ENCODE measurements at regions not wholly inside any gene's neighbourhood (a gene's known extent, or its start where the extent isn't known, plus 50 kb on each side); places are given as distances from the start of the nearest gene placed in this dataset.
"Not testable (repeated sequence)": the region's sequence is repeated elsewhere in the genome, so short reads cannot be mapped to it uniquely, and the experiment has no call there.

- intact Hi-C loops (cut with micrococcal nuclease) = no loop called here
- Mint-ChIP-seq H3K4me1 (ENCODE audit: low read depth) (no peaks in the 10 kb centered on the region), H3K4me3 (no peak overlapping the region), H3K27ac (no peak overlapping the region), H3K36me3 (ENCODE audit: low read depth) (no peaks in the 10 kb centered on the region), H3K9me3 (no peaks in the 10 kb centered on the region), H3K27me3 (peaks cover 2% of the 10 kb centered on the region)
- POLR2A ChIA-PET = no interaction called here
- CTCF ChIA-PET = no interaction called here
- ATAC-seq (no peak), DNase-seq (no peak)
- TF ChIP-seq CTCF (IDR thresholded peaks at IDR 0.05) = no peak
Measured at GRCh38 chr4:86508436-86508835, 85.7 kb upstream of the PTPN13 start.

- Mint-ChIP-seq H3K27ac (no peak overlapping the region), H3K27me3 (no peaks in the 10 kb centered on the region), H3K36me3 (ENCODE audit: low read depth) (no peaks in the 10 kb centered on the region), H3K9me3 (no peaks in the 10 kb centered on the region), H3K4me3 (no peak overlapping the region), H3K4me1 (ENCODE audit: low read depth) (no peaks in the 10 kb centered on the region)
- intact Hi-C loops (cut with micrococcal nuclease) = no loop called here
- ChIA-PET CTCF (interaction anchor here (1.4 kb wide), 1 partner anchor 16 kb away, joined by 4 read pairs; no protein-coding TSS in a partner anchor), POLR2A (interaction anchor here (0.6 kb wide), 1 partner anchor 395 kb away, joined by 3 read pairs; no protein-coding TSS in a partner anchor)
- no peak for ATAC-seq
- DNase-seq = no peak
- TF ChIP-seq CTCF (IDR thresholded peaks at IDR 0.05) = no peak
Measured at GRCh38 chr4:86511590-86511989, 82.5 kb upstream of the PTPN13 start.

- ChIA-PET CTCF (interaction anchor here (1.6 kb wide), 1 partner anchor 14 kb away, joined by 9 read pairs; no protein-coding TSS in a partner anchor), POLR2A (interaction anchor here (0.6 kb wide), 1 partner anchor 87 kb away, joined by 3 read pairs; no protein-coding TSS in a partner anchor)
- Mint-ChIP-seq H3K27me3 (no peaks in the 10 kb centered on the region), H3K36me3 (ENCODE audit: low read depth) (no peaks in the 10 kb centered on the region), H3K4me1 (ENCODE audit: low read depth) (no peaks in the 10 kb centered on the region), H3K4me3 (no peak overlapping the region), H3K9me3 (no peaks in the 10 kb centered on the region), H3K27ac (no peak overlapping the region)
- ATAC-seq = no peak
- no peak for TF ChIP-seq CTCF (IDR thresholded peaks at IDR 0.05)
- intact Hi-C loops (cut with micrococcal nuclease) = no loop called here
- DNase-seq = no peak
Measured at GRCh38 chr4:86512631-86513030, 81.5 kb upstream of the PTPN13 start.

- H3K27ac Mint-ChIP-seq; ATAC-seq; H3K9me3 Mint-ChIP-seq; H3K36me3 Mint-ChIP-seq (ENCODE audit: low read depth); H3K4me1 Mint-ChIP-seq (ENCODE audit: low read depth); POLR2A ChIA-PET; CTCF ChIA-PET; DNase-seq; H3K27me3 Mint-ChIP-seq; H3K4me3 Mint-ChIP-seq; intact Hi-C loops (cut with micrococcal nuclease): not testable (repeated sequence)
Measured at GRCh38 chr4:86515963-86516362, 78.2 kb upstream of the PTPN13 start.

- Mint-ChIP-seq H3K27me3 (peaks cover 4% of the 10 kb centered on the region), H3K36me3 (ENCODE audit: low read depth) (no peaks in the 10 kb centered on the region), H3K4me3 (no peak overlapping the region), H3K4me1 (ENCODE audit: low read depth) (no peaks in the 10 kb centered on the region), H3K27ac (no peak overlapping the region), H3K9me3 (peaks cover 4% of the 10 kb centered on the region)
- ChIA-PET CTCF (interaction anchor here (2.0 to 2.4 kb wide), 2 partner anchors 23 to 25 kb away, joined by 5 to 10 read pairs; no protein-coding TSS in a partner anchor), POLR2A (interaction anchor here (0.7 kb wide), 1 partner anchor 286 kb away, joined by 4 read pairs; no protein-coding TSS in a partner anchor)
- ATAC-seq (no peak), DNase-seq (no peak)
- no peak for TF ChIP-seq CTCF (IDR thresholded peaks at IDR 0.05)
- intact Hi-C loops (cut with micrococcal nuclease) = no loop called here
Measured at GRCh38 chr4:86521373-86521969, 72.6 kb upstream of the PTPN13 start.

All from activated CD8-positive, alpha-beta T cell treated with anti-CD3 and anti-CD28 coated beads for 36 hours (primary cell).